ENCODE measurements at regions not wholly inside any gene's neighbourhood (a gene's known extent, or its start where the extent isn't known, plus 50 kb on each side); places are given as distances from the start of the nearest gene placed in this dataset.

DNA sequence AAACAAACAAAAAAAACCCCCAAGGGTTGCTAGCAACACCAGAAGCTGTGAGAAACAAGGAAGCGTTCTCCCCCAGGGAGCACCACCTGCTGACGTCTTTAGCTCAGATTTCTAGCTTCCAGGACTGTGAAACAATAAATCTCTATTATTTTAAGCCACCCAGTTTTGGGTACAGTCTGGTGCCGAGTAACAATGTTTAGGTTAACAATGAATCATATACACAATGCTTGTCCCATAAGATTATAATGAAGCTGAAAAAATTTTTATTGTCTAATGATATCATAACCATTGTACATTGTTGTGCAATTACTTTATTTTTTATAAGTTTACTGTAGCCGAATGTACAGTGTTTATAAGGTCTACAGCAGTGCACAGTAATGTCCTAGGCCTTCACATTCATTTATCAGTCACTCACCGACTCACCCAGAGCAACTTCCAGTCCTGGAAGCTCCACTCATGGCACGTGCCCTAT, 72.1 kb upstream of the CAB39 start:
- TF ChIP-seq POLR2A (IDR thresholded peaks at IDR 0.05; ENCODE audit: extremely low read depth, insufficient read length): no peak
- TF ChIP-seq, protein P1, sequence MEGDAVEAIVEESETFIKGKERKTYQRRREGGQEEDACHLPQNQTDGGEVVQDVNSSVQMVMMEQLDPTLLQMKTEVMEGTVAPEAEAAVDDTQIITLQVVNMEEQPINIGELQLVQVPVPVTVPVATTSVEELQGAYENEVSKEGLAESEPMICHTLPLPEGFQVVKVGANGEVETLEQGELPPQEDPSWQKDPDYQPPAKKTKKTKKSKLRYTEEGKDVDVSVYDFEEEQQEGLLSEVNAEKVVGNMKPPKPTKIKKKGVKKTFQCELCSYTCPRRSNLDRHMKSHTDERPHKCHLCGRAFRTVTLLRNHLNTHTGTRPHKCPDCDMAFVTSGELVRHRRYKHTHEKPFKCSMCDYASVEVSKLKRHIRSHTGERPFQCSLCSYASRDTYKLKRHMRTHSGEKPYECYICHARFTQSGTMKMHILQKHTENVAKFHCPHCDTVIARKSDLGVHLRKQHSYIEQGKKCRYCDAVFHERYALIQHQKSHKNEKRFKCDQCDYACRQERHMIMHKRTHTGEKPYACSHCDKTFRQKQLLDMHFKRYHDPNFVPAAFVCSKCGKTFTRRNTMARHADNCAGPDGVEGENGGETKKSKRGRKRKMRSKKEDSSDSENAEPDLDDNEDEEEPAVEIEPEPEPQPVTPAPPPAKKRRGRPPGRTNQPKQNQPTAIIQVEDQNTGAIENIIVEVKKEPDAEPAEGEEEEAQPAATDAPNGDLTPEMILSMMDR (IDR thresholded peaks at IDR 0.05; ENCODE audit: low read depth, low read length): no peak
- TF ChIP-seq MAX (IDR thresholded peaks at IDR 0.05; ENCODE audit: low read depth, low read length): no peak
- H3K4me3 ChIP-seq (ENCODE audit: low read depth, low read length): no peak overlapping the region
- no peak for DNase-seq (ENCODE audit: low read depth)

- H3K4me3 ChIP-seq (ENCODE audit: low read depth, low read length): no peak overlapping the region
- TF ChIP-seq MAX (IDR thresholded peaks at IDR 0.05; ENCODE audit: low read depth, low read length): no peak
- TF ChIP-seq MYC (IDR thresholded peaks at IDR 0.05; ENCODE audit: low read depth, low read length): no peak
- TF ChIP-seq, protein P1 (IDR thresholded peaks at IDR 0.05; ENCODE audit: low read depth, low read length): no peak
- no peak for TF ChIP-seq POLR2A (IDR thresholded peaks at IDR 0.05; ENCODE audit: extremely low read depth, insufficient read length)
- peak; percentile 22 for DNase-seq (ENCODE audit: low read depth)
Measured at GRCh38 chr2:230642966-230643365, 69.7 kb upstream of the CAB39 start.

DNA sequence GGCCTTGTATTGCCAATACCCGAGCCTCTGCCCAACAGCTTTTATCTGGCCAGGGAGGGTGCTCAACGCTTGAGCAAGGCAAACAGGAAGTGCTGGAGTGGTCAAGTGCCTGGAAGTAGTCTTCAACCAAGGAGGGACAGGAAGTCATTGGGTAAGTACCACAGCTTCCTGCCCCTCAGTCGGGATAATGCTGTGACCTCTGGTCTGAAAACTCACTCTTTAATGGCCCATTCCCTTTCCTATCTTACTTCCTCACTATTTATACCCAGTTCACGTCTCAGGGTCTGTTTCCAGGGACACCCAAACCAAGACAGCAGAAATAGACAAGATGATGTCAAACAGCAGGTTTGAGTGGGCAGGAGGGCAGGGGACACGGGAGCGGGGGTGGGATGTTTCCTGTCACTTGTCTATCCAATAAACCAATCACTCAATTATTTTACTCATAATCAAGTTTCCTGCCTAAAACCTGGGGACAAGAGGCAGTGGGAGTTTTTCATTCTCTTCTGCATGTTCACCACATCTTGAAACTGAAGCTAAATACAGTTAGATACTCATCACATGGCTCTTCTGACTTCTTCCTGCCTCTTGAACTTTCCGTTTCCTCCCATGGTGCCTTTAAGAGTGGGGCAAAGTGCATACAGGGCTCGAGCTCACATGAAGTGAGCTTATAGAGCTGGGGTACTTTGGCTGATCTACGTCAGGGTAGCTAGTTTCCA, 68.9 kb upstream of the CAB39 start:
- peak overlapping the region; percentile 6 for H3K4me3 ChIP-seq (ENCODE audit: low read depth, low read length)
- DNase-seq (ENCODE audit: low read depth): peak; percentile 91
- TF ChIP-seq MAX (IDR thresholded peaks at IDR 0.05; ENCODE audit: low read depth, low read length) (no peak; the same call in 1 of the 2 replicates), POLR2A (IDR thresholded peaks at IDR 0.05; ENCODE audit: extremely low read depth, insufficient read length) (no peak)

- DNase-seq (ENCODE audit: low read depth): peak; percentile 37
- TF ChIP-seq MYC (IDR thresholded peaks at IDR 0.05; ENCODE audit: low read depth, low read length): no peak
- TF ChIP-seq MAX (IDR thresholded peaks at IDR 0.05; ENCODE audit: low read depth, low read length): no peak
- TF ChIP-seq POLR2A (IDR thresholded peaks at IDR 0.05; ENCODE audit: extremely low read depth, insufficient read length): no peak
- TF ChIP-seq, protein P1 (IDR thresholded peaks at IDR 0.05; ENCODE audit: low read depth, low read length): no peak
- no peak overlapping the region for H3K4me3 ChIP-seq (ENCODE audit: low read depth, low read length)
Measured at GRCh38 chr2:230644356-230644935, 68.2 kb upstream of the CAB39 start.

- DNase-seq (ENCODE audit: low read depth): no peak
- TF ChIP-seq MAX (IDR thresholded peaks at IDR 0.05; ENCODE audit: low read depth, low read length): no peak
- no peak overlapping the region for H3K4me3 ChIP-seq (ENCODE audit: low read depth, low read length)
Measured at GRCh38 chr2:230648356-230648755, 64.3 kb upstream of the CAB39 start.

- TF ChIP-seq, protein P1 (IDR thresholded peaks at IDR 0.05; ENCODE audit: low read depth, low read length): no peak
- no peak for TF ChIP-seq MYC (IDR thresholded peaks at IDR 0.05; ENCODE audit: low read depth, low read length)
- no peak for TF ChIP-seq MAX (IDR thresholded peaks at IDR 0.05; ENCODE audit: low read depth, low read length)
- TF ChIP-seq POLR2A (IDR thresholded peaks at IDR 0.05; ENCODE audit: extremely low read depth, insufficient read length): no peak
- DNase-seq (ENCODE audit: low read depth): no peak
- no peak overlapping the region for H3K4me3 ChIP-seq (ENCODE audit: low read depth, low read length)
Measured at GRCh38 chr2:230650585-230651137, 62.0 kb upstream of the CAB39 start.

All from NB4 (cell line).